ENCODE measurements at regions not wholly inside any gene's neighbourhood (a gene's known extent, or its start where the extent isn't known, plus 50 kb on each side); places are given as distances from the start of the nearest gene placed in this dataset.
A peak's percentile ranks its signal among the peaks of the same experiment; 100 is the strongest.

DNA sequence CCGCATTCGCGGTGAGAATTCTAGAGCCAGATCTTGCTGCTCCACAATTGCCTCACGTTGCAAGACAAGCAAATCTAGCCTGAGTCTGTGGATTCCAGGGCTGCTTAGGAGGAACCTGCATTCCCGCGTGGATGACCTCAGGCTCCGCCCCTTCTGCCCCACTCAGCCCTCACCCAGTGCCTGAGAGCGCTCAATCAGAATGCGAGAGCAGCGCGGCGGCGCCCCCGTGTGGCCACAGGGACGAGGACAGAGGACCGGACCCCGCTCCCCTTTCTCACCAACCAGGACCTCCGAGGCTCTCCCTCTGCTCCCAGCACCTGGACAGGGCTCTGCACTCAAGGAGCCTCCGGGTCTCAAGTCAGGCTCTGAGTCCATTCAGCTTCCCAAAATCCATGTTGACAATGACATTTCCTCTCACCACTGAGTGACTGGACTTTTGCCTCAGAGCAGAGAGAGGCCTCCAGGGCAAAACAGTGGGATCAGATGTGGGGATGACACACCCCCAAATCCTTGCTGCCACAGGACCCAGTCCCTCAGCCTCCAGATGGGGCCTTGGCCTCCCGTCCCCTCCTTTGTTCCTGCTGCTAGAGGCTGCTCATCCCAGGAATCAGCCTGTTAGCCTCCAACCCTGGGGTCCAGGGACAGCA lies 52.0 kb downstream of the RPP21 start:
- Histone ChIP-seq H3K9me3 (ENCODE audit: control insufficient read depth in 2 of 3, low read length in 3 of 3) (no peaks in the 10 kb centered on the region), H3K27me3 (ENCODE audit: control insufficient read depth in 2 of 2, insufficient read depth in 2 of 2, low read length in 2 of 2) (peaks cover 0 to 4% of the 10 kb centered on the region in 2 donors), H3K4me1 (ENCODE audit: control insufficient read depth in 2 of 2, insufficient read depth in 2 of 2, low read length in 2 of 2) (no peaks in the 10 kb centered on the region), H3K27ac (ENCODE audit: low read depth, low read length) (no peak overlapping the region), H3K36me3 (ENCODE audit: control insufficient read depth in 2 of 3, insufficient read depth in 3 of 3, low read length in 3 of 3) (no peaks in the 10 kb centered on the region), H3K4me3 (ENCODE audit: low read length) (no peak overlapping the region)
- ChIA-PET CTCF (interaction anchor here (0.7 to 1.7 kb wide), 6 partner anchors 17 to 177 kb away, joined by 3 to 10 read pairs (median 4); no protein-coding TSS in a partner anchor), POLR2A (interaction anchor here (0.6 kb wide), 1 partner anchor 200 kb away, joined by 5 read pairs; no protein-coding TSS in a partner anchor)
- H3K9me3 Mint-ChIP-seq, result peaks cover 0 to 1% (median 0%) of the 10 kb centered on the region in 11 donors
- peak overlapping the region in 2 of 10 donors; percentile 39 to 44 for H3K4me3 Mint-ChIP-seq
- peaks cover 20 to 51% (median 40%) of the 10 kb centered on the region in 5 donors for H3K27me3 Mint-ChIP-seq
- no peaks in the 10 kb centered on the region for H3K36me3 Mint-ChIP-seq
- DNase-seq (peak; percentile 58 to 89 (median 76)), ATAC-seq (peak; percentile 99)
- H3K4me1 Mint-ChIP-seq, result peaks cover 0 to 6% (median 0%) of the 10 kb centered on the region in 7 donors
- intact Hi-C loops (cut with micrococcal nuclease), result loop anchor here (1.0 kb wide), 4 partner anchors 40 to 294 kb away; no protein-coding TSS in a partner anchor
- H3K27ac Mint-ChIP-seq, result peak overlapping the region in 1 of 9 donors; percentile 67

DNA sequence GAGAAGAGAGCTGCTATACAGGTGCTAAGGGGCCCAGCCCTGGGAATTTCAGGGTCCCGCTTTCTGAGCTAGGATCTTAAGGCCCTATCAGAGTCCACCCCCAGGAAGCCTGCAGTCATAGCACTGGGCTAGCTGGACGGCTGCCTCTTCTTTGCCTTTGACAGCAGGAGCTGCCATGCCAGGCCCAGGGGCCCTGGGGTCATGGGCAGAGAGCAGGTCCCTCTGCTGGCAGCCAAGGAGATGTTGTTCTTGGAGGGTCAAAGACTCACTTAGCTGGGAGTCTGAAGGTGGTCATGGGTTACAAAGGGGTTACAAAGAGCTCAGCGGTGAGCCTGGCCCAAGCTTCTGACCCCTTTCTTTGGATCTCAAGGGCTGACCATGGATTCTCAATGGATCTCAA lies 52.7 kb downstream of the RPP21 start:
- no peak overlapping the region for H3K27ac ChIP-seq (ENCODE audit: low read depth, low read length)
- no peak overlapping the region for H3K4me3 ChIP-seq (ENCODE audit: low read length)
- peaks cover 0 to 4% of the 10 kb centered on the region in 2 donors for H3K27me3 ChIP-seq (ENCODE audit: control insufficient read depth in 2 of 2, insufficient read depth in 2 of 2, low read length in 2 of 2)
- DNase-seq, result no peak
- H3K36me3 ChIP-seq (ENCODE audit: control insufficient read depth in 2 of 3, insufficient read depth in 3 of 3, low read length in 3 of 3), result no peaks in the 10 kb centered on the region
- intact Hi-C loops (cut with micrococcal nuclease), result loop anchor here (1.0 kb wide), 4 partner anchors 40 to 294 kb away; no protein-coding TSS in a partner anchor
- peaks cover 0 to 8% (median 0%) of the 10 kb centered on the region in 7 donors for H3K4me1 Mint-ChIP-seq
- no peak for ATAC-seq
- no peaks in the 10 kb centered on the region for H3K9me3 ChIP-seq (ENCODE audit: control insufficient read depth in 2 of 3, low read length in 3 of 3)
- CTCF ChIA-PET, result interaction anchor here (0.6 to 1.7 kb wide), 9 partner anchors 17 to 396 kb away, joined by 3 to 10 read pairs (median 3); no protein-coding TSS in a partner anchor
- peaks cover 20 to 51% (median 38%) of the 10 kb centered on the region in 5 donors for H3K27me3 Mint-ChIP-seq
- H3K4me1 ChIP-seq (ENCODE audit: control insufficient read depth in 2 of 2, insufficient read depth in 2 of 2, low read length in 2 of 2), result no peaks in the 10 kb centered on the region
- no peaks in the 10 kb centered on the region for H3K36me3 Mint-ChIP-seq
- peaks cover 0 to 1% (median 0%) of the 10 kb centered on the region in 11 donors for H3K9me3 Mint-ChIP-seq
- POLR2A ChIA-PET, result no interaction called here
- peak overlapping the region in 1 of 10 donors; percentile 11 for H3K4me3 Mint-ChIP-seq
- no peak overlapping the region for H3K27ac Mint-ChIP-seq

DNA sequence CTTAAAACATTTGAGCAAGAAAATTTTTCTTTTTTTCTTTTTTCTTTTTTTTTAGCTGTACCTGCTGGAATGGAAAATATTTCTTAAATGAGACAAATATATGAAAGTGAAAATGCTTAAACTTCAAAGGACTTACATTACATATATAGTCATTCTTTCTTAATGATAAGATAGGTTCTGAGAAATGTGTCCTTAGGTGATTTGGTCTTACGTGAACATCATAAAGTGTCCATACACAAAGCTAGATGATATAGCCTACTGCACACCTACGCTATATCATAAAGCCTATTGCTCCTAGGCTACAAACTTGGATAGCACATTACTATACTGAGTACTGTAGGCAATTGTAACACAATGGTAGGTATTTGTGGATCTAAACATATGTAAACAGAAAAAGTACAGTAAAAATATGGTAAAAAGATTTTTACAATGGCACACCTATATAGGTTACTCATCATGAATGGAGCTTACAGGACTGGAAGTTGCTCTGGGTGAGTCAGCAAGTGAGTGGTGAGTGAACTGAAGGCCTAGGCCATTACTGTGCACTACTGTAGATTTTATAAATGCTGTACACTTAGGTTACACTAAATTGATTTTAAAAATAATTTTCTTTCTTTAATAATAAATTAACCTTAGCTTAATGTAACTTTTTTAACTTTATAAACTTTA lies 54.6 kb downstream of the RPP21 start:
- H3K27ac ChIP-seq (ENCODE audit: low read depth, low read length), result no peak overlapping the region
- POLR2A ChIA-PET, result interaction anchor here (0.6 kb wide), 1 partner anchor 1572 kb away, joined by 4 read pairs; the partner anchor contains the start of gene DXO
- peaks cover 0 to 1% (median 0%) of the 10 kb centered on the region in 11 donors for H3K9me3 Mint-ChIP-seq
- H3K27me3 ChIP-seq (ENCODE audit: control insufficient read depth in 2 of 2, insufficient read depth in 2 of 2, low read length in 2 of 2), result peaks cover 0 to 4% of the 10 kb centered on the region in 2 donors
- H3K36me3 ChIP-seq (ENCODE audit: control insufficient read depth in 2 of 3, insufficient read depth in 3 of 3, low read length in 3 of 3), result no peaks in the 10 kb centered on the region
- peaks cover 0 to 8% (median 0%) of the 10 kb centered on the region in 7 donors for H3K4me1 Mint-ChIP-seq
- H3K27me3 Mint-ChIP-seq, result peaks cover 20 to 49% (median 37%) of the 10 kb centered on the region in 5 donors
- ATAC-seq, result no peak
- CTCF ChIA-PET, result interaction anchor here (0.8 to 1.0 kb wide), 4 partner anchors 12 to 161 kb away, joined by 3 to 6 read pairs (median 4); no protein-coding TSS in a partner anchor
- H3K9me3 ChIP-seq (ENCODE audit: control insufficient read depth in 2 of 3, low read length in 3 of 3), result no peaks in the 10 kb centered on the region
- H3K4me3 ChIP-seq (ENCODE audit: low read length), result no peak overlapping the region
- H3K36me3 Mint-ChIP-seq, result no peaks in the 10 kb centered on the region
- no peak for DNase-seq
- no peaks in the 10 kb centered on the region for H3K4me1 ChIP-seq (ENCODE audit: control insufficient read depth in 2 of 2, insufficient read depth in 2 of 2, low read length in 2 of 2)
- no peak overlapping the region for H3K27ac Mint-ChIP-seq
- no peak overlapping the region for H3K4me3 Mint-ChIP-seq
- intact Hi-C loops (cut with micrococcal nuclease), result no loop called here

DNA sequence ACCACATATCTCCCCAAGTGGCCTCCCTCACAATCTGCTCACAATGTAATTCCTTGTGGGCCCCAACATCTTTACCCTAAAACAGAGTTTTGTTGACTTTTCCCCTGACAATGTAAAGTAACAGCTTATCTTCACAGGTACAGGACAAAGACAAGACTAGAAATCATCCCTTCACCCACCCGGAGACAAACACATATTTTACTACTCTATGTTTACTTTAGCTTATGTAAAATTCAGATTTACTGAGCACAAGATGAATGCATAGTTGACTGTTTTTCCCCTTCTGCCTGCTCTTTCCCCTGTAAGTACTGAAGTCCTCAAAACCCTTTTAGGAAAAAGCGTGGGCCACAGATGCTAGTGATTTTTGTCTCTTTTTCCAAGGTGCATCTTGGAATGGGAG lies 61.0 kb downstream of the RPP21 start:
- Mint-ChIP-seq H3K4me3 (peak overlapping the region in 1 of 10 donors; percentile 14), H3K27ac (no peak overlapping the region), H3K4me1 (peaks cover 0 to 13% (median 8%) of the 10 kb centered on the region in 7 donors), H3K36me3 (peaks cover 0 to 9% (median 6%) of the 10 kb centered on the region in 5 donors), H3K27me3 (peaks cover 11 to 68% (median 49%) of the 10 kb centered on the region in 5 donors), H3K9me3 (peaks cover 5 to 32% (median 14%) of the 10 kb centered on the region in 11 donors)
- no peak overlapping the region for H3K27ac ChIP-seq (ENCODE audit: low read depth, low read length)
- peaks cover 0 to 10% (median 0%) of the 10 kb centered on the region in 3 experiments for H3K9me3 ChIP-seq (ENCODE audit: control insufficient read depth in 2 of 3, low read length in 3 of 3)
- no peak overlapping the region for H3K4me3 ChIP-seq (ENCODE audit: low read length)
- H3K27me3 ChIP-seq (ENCODE audit: control insufficient read depth in 2 of 2, insufficient read depth in 2 of 2, low read length in 2 of 2), result peaks cover 0 to 3% of the 10 kb centered on the region in 2 donors
- H3K36me3 ChIP-seq (ENCODE audit: control insufficient read depth in 2 of 3, insufficient read depth in 3 of 3, low read length in 3 of 3), result no peaks in the 10 kb centered on the region
- POLR2A ChIA-PET, result no interaction called here
- DNase-seq (no peak), ATAC-seq (no peak)
- no peaks in the 10 kb centered on the region for H3K4me1 ChIP-seq (ENCODE audit: control insufficient read depth in 2 of 2, insufficient read depth in 2 of 2, low read length in 2 of 2)
- intact Hi-C loops (cut with micrococcal nuclease), result no loop called here
- CTCF ChIA-PET, result interaction anchor here (1.4 to 1.5 kb wide), 2 partner anchors 46 to 187 kb away, joined by 3 to 4 read pairs; no protein-coding TSS in a partner anchor

DNA sequence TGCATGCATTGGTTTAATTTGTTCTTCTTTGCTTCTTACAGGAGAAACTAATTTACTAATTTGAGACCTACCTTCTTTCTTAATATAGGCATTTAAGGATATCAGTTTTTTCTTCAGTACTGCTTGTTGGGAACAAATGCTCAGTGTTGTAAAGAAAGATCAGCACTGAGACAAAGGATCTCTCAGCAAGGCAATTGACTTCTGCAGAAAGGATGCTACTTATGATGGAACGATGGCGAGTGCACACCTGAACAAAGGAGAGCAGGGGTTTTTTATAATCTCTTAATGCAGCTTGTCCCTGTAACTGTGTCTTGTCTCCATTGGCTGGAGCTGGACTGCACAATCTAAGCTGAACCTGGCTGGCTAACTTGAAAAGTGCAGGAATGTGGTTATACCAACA lies 64.2 kb downstream of the RPP21 start:
- Mint-ChIP-seq H3K4me1 (peaks cover 4 to 19% (median 16%) of the 10 kb centered on the region in 7 donors), H3K36me3 (peaks cover 0 to 9% (median 6%) of the 10 kb centered on the region in 5 donors), H3K4me3 (no peak overlapping the region), H3K27ac (no peak overlapping the region), H3K27me3 (peaks cover 36 to 88% (median 77%) of the 10 kb centered on the region in 5 donors), H3K9me3 (peaks cover 5 to 32% (median 14%) of the 10 kb centered on the region in 11 donors)
- Histone ChIP-seq H3K27ac (ENCODE audit: low read depth, low read length) (no peak overlapping the region), H3K36me3 (ENCODE audit: control insufficient read depth in 2 of 3, insufficient read depth in 3 of 3, low read length in 3 of 3) (no peaks in the 10 kb centered on the region), H3K27me3 (ENCODE audit: control insufficient read depth in 2 of 2, insufficient read depth in 2 of 2, low read length in 2 of 2) (peaks cover 0 to 7% of the 10 kb centered on the region in 2 donors), H3K9me3 (ENCODE audit: control insufficient read depth in 2 of 3, low read length in 3 of 3) (peaks cover 0 to 10% (median 0%) of the 10 kb centered on the region in 3 experiments), H3K4me1 (ENCODE audit: control insufficient read depth in 2 of 2, insufficient read depth in 2 of 2, low read length in 2 of 2) (peaks cover 3 to 5% of the 10 kb centered on the region in 2 donors), H3K4me3 (ENCODE audit: low read length) (no peak overlapping the region)
- no peak for ATAC-seq
- ChIA-PET POLR2A (no interaction called here), CTCF (no interaction called here)
- intact Hi-C loops (cut with micrococcal nuclease), result no loop called here
- no peak for DNase-seq

DNA sequence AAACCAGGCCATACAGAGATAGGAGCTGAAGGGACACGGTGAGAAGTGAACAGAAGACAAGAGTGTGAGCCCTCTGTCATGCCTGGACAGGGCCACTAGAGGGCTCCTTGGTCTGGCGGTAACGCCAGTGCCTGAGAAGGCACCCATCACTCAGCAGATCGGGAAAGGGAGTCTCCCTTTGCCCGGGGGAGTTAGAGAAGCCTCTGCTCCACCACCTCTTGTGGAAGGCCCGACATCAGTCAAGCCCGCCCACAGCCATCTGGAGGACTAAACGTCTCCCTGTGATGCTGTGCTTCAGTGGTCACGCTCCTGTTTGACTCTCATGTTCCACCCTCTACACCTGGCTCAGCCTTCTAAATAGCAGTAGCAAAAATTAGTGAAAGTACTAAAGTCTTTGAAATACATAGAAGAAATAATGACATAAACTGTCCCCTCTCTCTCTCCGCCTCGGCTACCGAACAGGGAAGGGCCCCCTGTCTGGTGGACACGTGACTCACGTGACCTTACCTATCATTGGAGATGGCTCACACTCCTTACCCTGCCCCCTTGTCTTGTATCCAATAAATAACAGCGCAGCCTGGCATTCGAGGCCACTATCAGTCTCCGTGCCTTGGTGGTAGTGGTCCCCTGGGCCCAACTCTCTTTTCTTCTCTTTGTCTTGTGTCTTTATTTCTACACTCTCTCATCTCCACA lies 66.7 kb downstream of the RPP21 start:
- H3K4me3 Mint-ChIP-seq, result peak overlapping the region; percentile 2 to 69 (median 52)
- peaks cover 0 to 7% of the 10 kb centered on the region in 2 donors for H3K27me3 ChIP-seq (ENCODE audit: control insufficient read depth in 2 of 2, insufficient read depth in 2 of 2, low read length in 2 of 2)
- POLR2A ChIA-PET, result no interaction called here
- H3K27ac Mint-ChIP-seq, result peak overlapping the region in 2 of 9 donors; percentile 53 to 76
- peaks cover 45 to 77% (median 66%) of the 10 kb centered on the region in 5 donors for H3K27me3 Mint-ChIP-seq
- peaks cover 5 to 32% (median 14%) of the 10 kb centered on the region in 11 donors for H3K9me3 Mint-ChIP-seq
- peak; percentile 73 for ATAC-seq
- peaks cover 0 to 9% (median 6%) of the 10 kb centered on the region in 5 donors for H3K36me3 Mint-ChIP-seq
- H3K27ac ChIP-seq (ENCODE audit: low read depth, low read length), result no peak overlapping the region
- peaks cover 3 to 5% of the 10 kb centered on the region in 2 donors for H3K4me1 ChIP-seq (ENCODE audit: control insufficient read depth in 2 of 2, insufficient read depth in 2 of 2, low read length in 2 of 2)
- H3K36me3 ChIP-seq (ENCODE audit: control insufficient read depth in 2 of 3, insufficient read depth in 3 of 3, low read length in 3 of 3), result no peaks in the 10 kb centered on the region
- DNase-seq, result peak; percentile 26 to 63 (median 52)
- peaks cover 4 to 11% (median 8%) of the 10 kb centered on the region in 7 donors for H3K4me1 Mint-ChIP-seq
- intact Hi-C loops (cut with micrococcal nuclease), result loop anchor here (1.0 to 5.0 kb wide), 4 partner anchors 40 to 675 kb away; no protein-coding TSS in a partner anchor
- no peak overlapping the region for H3K4me3 ChIP-seq (ENCODE audit: low read length)
- peaks cover 0 to 10% (median 0%) of the 10 kb centered on the region in 3 experiments for H3K9me3 ChIP-seq (ENCODE audit: control insufficient read depth in 2 of 3, low read length in 3 of 3)
- CTCF ChIA-PET, result interaction anchor here (0.6 to 1.3 kb wide), 5 partner anchors 9 to 228 kb away, joined by 3 to 4 read pairs (median 3); no protein-coding TSS in a partner anchor

Measured in naive thymus-derived CD4-positive, alpha-beta T cell (primary cell).